NCI-H128 (cell line): ENCODE measurements at regions not wholly inside any gene's neighbourhood (a gene's known extent, or its start where the extent isn't known, plus 50 kb on each side); places are given as distances from the start of the nearest gene placed in this dataset.

Experiments used
- DNase-seq: peaks from one replicate; lab custom pipeline; 2025; ENCODE audit not compliant: unreplicated experiment; lab: John Stamatoyannopoulos, UW

GRCh38 chr4:125911058-125911457 is 596.3 kb downstream of the FAT4 start:
- no peak for DNase-seq

DNA sequence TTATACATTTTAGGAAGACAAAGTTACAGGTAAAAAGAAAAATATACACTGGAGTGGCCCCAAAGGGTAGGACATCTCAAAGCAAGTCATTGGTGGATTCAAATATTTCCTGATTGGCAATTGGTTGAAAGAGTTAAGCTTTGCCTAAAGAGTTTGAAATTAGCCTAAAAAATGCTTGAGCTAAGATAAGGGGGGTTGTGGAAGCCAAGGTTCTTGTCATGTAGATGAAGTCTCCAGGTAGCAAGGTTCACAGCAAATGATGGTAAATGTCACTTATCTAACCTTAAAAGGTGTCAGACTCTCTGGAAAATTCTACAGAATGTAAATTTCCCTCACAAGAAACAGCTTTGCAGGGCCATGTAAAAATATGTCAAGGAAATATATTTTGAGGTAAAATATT is 596.7 kb downstream of the FAT4 start:
- no peak for DNase-seq

GRCh38 chr4:125917559-125917958 is 602.8 kb downstream of the FAT4 start:
- DNase-seq, result no peak

GRCh38 chr4:125928652-125929051 is 613.9 kb downstream of the FAT4 start:
- DNase-seq, result no peak

- DNase-seq, result no peak
Measured at GRCh38 chr4:125938541-125938940, 623.8 kb downstream of the FAT4 start.

GRCh38 chr4:125940426-125940825 is 625.7 kb downstream of the FAT4 start:
- DNase-seq, result no peak

- DNase-seq, result no peak
Measured at GRCh38 chr4:125944966-125945365, 630.2 kb downstream of the FAT4 start.

GRCh38 chr4:125948021-125948420 is 633.3 kb downstream of the FAT4 start:
- DNase-seq, result no peak

GRCh38 chr4:125951261-125951887 is 636.6 kb downstream of the FAT4 start:
- no peak for DNase-seq

DNA sequence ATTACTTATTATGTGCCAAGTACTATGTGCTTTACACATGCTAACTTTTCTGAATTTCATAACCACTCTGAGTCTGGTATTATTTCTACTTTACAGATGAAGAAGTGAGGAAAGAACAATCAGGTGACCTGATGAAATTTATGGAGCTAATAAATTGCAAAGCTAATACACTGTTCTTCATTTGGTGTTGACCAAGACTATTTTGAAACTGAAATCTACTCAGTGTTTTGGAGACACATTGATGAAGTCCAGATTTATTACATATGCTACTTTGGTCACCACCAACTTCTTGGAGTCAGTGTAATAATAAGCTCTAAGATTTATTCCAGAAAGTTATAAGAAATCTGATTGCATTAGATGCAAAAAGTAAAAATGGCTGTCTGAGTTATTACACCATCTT is 637.9 kb downstream of the FAT4 start:
- no peak for DNase-seq

DNA sequence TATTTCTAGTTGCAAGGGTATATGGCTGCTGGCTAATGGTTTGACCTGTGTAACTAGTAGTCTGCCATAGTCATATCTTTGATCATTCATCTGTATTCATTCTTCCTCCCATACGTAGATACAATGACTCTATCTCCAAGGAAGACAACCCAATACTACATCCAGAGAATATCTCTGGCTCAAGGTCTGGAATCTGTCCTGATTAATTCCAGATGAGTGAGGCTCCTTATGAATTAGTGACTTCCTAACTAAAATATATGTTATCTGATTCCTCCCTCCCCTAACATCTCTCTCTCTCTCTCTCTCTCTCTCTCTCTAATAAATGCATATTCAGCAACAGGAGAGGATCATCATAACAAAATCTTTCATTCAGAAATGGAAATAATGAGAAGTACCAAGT is 641.5 kb downstream of the FAT4 start:
- DNase-seq, result no peak

- DNase-seq, result no peak
Measured at GRCh38 chr4:125958519-125958918, 643.8 kb downstream of the FAT4 start.

DNA sequence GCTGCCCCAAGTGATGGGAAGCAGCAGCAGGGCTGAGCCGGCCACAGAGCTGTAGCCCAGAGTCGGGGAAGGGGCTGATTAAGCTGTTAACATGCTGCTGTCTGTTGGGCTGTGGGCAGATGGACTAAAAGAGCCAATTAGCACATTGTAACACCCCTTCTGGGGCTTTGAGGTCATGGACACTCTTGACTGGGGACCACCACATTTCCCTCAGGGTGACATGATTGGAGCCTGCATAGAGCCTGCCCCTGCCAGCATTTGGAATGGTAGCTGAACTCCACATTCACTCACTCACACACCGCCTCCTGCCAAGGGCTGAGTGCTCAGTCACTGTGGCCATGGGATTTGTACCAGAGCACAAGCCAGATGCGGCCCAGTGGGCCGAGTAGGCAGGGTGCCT is 646.9 kb downstream of the FAT4 start:
- no peak for DNase-seq

DNA sequence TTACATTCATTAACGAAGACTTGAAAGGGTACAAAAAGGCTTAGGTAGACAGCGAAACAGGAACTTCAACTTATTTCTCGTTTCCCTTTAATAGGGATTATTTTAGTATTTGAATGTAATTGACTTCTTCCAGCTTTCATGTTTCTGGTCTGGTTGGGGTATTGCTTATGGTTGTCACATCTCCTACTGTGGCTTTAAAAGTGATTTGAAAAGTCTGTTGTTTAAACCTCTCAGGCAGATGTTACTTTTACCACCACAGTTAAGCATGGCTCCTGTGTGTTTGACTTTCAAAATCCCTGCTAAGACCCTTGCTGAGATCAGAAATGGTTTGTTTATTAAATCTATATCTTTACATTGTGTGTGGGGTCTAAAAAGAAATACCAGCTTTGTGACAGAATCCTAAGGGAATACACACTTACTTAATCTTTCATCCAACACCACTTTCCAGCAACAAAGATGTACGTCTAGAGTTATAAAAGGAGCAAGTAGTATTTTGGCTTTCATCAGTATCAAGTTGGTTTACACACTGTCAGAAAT is 661.2 kb downstream of the FAT4 start:
- no peak for DNase-seq

GRCh38 chr4:125979950-125980349 is 665.2 kb downstream of the FAT4 start:
- DNase-seq, result no peak

DNA sequence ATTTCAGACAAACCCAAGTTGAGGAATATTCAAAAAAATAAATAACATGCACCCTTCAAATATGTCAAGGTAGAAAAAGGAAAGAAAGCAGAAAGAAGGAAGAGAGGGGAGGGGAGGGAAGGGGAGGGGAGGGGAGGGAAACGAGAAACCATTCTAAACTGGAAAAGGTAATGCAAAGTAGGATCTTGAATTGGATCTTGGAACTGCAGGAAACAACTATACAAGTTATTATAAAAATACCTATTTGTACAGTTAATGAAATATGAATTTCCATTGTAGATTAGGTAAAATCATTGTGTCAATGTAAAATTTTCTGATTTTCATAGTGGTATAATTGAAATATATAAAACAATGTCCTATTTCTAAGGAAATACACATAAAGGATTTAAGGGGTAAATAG is 668.4 kb downstream of the FAT4 start:
- no peak for DNase-seq

DNA sequence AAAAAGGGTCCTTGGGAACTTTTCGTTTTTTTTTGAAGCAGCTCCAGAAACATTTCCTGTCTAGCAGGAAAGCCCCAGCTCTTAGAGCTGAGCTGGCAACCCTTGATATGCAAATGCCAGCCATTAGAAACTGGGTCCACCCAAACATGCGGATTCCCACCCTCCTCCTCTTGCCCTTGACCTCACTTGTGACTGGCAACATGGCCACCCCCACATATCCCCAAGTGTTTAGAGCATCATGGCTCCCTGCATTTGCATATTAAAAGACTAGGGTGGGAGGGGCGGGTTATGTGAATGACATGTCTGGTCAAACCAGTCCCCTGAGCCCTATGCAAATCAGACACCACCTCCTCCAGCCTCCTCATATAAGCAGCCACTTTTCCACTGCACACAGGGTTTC is 671.1 kb downstream of the FAT4 start:
- DNase-seq, result no peak

- DNase-seq, result no peak
Measured at GRCh38 chr4:125986307-125986706, 671.6 kb downstream of the FAT4 start.

GRCh38 chr4:125988464-125988863 is 673.7 kb downstream of the FAT4 start:
- DNase-seq, result no peak

- no peak for DNase-seq
Measured at GRCh38 chr4:125991398-125991797, 676.6 kb downstream of the FAT4 start.

GRCh38 chr4:125992891-125993290 is 678.1 kb downstream of the FAT4 start:
- DNase-seq, result no peak

GRCh38 chr4:125994024-125994423 is 679.3 kb downstream of the FAT4 start:
- DNase-seq, result no peak

- DNase-seq, result no peak
Measured at GRCh38 chr4:125994430-125994829, 679.7 kb downstream of the FAT4 start.
